Suprapubic skin (tissue), 4 donors: ENCODE measurements at regions not wholly inside any gene's neighbourhood (a gene's known extent, or its start where the extent isn't known, plus 50 kb on each side); places are given as distances from the start of the nearest gene placed in this dataset.

Experiments used
- EP300 ChIP-seq: sonication (generic); formaldehyde crosslinking; IDR thresholded peaks from one replicate; pipeline ENCODE4 v1.6.1; 2017; ENCODE audit warnings: antibody characterized with exemption
- POLR2AphosphoS5 ChIP-seq, 3 donors: sonication (generic); formaldehyde crosslinking; IDR thresholded peaks; one replicate each; pipeline ENCODE4 v1.6.1; 2017; ENCODE audit warnings: antibody characterized with exemption in 3 of 3
- TF ChIP-seq, protein P1 (sequence below), 2 donors: fragments of 200-600 bp in 1 of 2; fragments of 450-650 bp in 1 of 2; sonication (generic) in 1 of 2; IDR thresholded peaks; one replicate each; pipeline ENCODE4 v1.5.1; 2016 to 2019; ENCODE audit warnings: antibody characterized with exemption in 2 of 2, mild to moderate bottlenecking in 1 of 2, moderate library complexity in 1 of 2

DNA sequence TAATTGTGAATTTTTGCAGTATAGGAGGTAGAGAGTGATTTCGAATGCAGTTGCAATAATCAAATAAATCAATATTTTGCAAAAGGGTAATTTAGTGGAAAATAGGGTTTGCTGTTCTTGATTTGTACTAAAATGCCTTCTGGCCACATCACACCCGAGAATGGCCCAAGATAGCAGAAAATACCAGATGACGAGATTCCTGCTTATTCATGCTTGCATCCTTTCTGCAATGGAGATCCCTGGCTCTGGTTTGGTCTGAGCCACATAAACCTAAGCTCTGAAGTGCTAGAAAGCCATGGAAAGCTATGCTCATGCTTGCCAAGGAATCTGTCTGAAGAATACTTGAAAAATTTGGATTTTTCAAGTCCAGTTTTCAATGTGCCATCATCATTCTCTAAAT, 634.2 kb upstream of the COBL start:
- TF ChIP-seq EP300 (no peak), POLR2AphosphoS5 (IDR thresholded peaks at IDR 0.05) (no peak)
- TF ChIP-seq, protein P1, sequence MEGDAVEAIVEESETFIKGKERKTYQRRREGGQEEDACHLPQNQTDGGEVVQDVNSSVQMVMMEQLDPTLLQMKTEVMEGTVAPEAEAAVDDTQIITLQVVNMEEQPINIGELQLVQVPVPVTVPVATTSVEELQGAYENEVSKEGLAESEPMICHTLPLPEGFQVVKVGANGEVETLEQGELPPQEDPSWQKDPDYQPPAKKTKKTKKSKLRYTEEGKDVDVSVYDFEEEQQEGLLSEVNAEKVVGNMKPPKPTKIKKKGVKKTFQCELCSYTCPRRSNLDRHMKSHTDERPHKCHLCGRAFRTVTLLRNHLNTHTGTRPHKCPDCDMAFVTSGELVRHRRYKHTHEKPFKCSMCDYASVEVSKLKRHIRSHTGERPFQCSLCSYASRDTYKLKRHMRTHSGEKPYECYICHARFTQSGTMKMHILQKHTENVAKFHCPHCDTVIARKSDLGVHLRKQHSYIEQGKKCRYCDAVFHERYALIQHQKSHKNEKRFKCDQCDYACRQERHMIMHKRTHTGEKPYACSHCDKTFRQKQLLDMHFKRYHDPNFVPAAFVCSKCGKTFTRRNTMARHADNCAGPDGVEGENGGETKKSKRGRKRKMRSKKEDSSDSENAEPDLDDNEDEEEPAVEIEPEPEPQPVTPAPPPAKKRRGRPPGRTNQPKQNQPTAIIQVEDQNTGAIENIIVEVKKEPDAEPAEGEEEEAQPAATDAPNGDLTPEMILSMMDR (IDR thresholded peaks at IDR 0.05): no peak
